ENCODE measurements at regions not wholly inside any gene's neighbourhood (a gene's known extent, or its start where the extent isn't known, plus 50 kb on each side); places are given as distances from the start of the nearest gene placed in this dataset.

DNA sequence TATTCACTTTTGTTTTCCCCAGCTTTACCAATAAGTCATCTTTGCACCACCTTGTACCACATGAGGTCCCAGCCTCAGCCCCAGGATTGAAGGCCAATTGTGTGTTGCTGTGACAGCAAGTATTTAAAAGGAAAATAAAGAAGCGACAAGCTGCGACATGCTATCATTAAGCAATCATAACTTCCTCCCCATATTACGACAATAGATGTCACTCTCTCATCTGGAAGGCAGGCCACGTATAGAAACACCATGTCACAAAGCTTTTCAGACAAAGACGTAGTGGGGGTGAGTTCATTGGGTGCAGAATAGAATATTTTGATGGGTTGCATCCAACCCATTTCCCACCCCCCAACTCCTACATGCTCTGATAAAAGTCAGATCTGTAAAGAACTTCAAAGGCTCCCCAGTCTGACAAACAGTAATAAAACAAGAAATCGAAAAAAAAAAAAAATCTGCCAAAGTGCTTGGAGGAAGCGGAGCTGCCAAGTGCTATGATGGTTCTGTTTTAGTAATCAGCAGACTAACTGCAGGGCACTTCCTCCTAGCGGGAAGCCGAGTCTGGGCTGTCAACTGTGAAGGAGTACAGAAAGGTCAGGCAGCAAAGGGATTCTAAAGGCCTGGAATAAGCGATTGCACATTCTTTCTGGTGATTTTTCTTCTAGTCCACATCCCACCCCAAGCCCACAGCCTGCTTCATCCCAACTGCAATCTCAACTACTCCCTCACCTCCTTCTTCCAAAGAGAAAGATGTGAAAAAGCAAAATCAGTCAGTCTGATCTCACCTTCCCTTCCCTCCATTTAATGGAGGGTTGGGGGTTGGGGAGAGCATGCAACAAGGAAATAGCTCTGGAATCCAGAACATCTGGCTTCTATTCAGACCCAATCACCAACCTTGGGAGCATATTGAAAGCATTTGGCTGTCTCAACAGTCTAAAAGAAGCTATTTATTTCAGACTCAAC, 131.4 kb upstream of the UBASH3B start:
- no peak for DNase-seq (ENCODE audit: low read depth in 1 of 2, low spot score in 1 of 2)

GRCh38 chr11:122521626-122522025, 133.9 kb upstream of the UBASH3B start:
- no peak for DNase-seq (ENCODE audit: low read depth in 1 of 2, low spot score in 1 of 2)

GRCh38 chr11:122517403-122518379, 137.8 kb upstream of the UBASH3B start:
- no peak for DNase-seq (ENCODE audit: low read depth in 1 of 2, low spot score in 1 of 2)

DNA sequence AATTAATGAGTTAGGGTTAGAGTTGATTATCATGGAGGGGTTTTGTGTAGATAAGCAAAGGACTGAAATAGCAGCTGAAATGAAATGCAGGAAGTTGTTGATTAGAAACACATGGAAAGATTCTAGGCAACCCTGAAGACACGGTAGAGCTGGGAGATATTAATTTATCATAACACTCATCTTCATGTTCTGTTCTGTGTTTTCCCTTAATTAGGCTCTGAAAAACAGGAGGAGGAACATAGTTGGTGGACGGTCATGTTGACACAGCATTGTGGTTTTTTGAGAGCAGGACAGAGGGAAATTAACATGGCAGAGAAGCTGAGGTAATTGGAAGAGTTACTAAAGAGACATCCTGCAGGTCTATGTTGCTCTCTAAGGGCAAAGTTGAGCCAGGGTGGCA, 138.8 kb upstream of the UBASH3B start:
- no peak for DNase-seq (ENCODE audit: low read depth in 1 of 2, low spot score in 1 of 2)

GRCh38 chr11:122513997-122514396, 141.5 kb upstream of the UBASH3B start:
- DNase-seq (ENCODE audit: low read depth in 1 of 2, low spot score in 1 of 2) = no peak

DNA sequence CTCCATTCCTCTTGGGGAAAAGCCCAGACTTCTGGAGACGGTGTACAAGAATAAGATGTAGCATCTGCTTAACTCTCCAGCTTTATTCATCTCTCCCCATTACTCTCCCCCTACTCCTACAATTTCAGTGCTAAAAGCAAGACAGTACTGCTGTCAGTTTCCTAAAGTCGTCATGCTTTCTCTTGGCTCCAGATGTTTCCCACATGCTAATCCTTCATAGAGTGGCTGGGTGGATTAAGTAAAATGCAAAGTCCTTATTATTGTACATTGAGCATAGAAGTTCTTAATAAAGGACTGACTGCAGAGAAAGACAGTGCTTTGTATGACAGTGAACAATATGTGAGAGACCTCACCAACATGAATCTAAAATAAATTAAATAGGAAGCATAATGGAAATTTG, 142.2 kb upstream of the UBASH3B start:
- DNase-seq (ENCODE audit: low read depth in 1 of 2, low spot score in 1 of 2) = no peak

- DNase-seq (ENCODE audit: low read depth in 1 of 2, low spot score in 1 of 2) = no peak
Measured at GRCh38 chr11:122512688-122513087, 142.8 kb upstream of the UBASH3B start.

DNA sequence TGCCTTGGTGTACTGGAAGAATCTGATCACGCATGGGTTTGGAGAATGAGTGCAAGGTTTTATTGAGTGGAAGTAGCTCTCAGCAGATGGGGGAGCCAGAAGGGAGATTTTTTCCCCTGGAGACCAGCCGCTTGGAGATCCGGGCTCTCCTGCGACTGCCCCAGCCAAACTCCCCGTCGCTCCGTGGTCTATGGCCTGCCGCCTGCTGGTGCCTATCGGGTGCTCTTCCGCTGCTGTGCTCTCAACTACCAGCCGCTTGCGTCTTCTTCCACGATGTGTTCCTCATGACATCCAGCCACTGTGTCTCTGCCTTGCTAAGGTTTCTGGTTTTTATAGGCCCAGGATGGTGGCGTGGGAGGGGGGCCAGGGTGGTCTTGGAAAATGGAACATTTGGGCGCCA, 145.6 kb upstream of the UBASH3B start:
- DNase-seq (ENCODE audit: low read depth in 1 of 2, low spot score in 1 of 2) = no peak

- DNase-seq (ENCODE audit: low read depth in 1 of 2, low spot score in 1 of 2) = no peak
Measured at GRCh38 chr11:122509091-122509490, 146.4 kb upstream of the UBASH3B start.

GRCh38 chr11:122505304-122506006, 150.1 kb upstream of the UBASH3B start:
- DNase-seq (ENCODE audit: low read depth in 1 of 2, low spot score in 1 of 2) = peak; percentile 6 to 40

DNA sequence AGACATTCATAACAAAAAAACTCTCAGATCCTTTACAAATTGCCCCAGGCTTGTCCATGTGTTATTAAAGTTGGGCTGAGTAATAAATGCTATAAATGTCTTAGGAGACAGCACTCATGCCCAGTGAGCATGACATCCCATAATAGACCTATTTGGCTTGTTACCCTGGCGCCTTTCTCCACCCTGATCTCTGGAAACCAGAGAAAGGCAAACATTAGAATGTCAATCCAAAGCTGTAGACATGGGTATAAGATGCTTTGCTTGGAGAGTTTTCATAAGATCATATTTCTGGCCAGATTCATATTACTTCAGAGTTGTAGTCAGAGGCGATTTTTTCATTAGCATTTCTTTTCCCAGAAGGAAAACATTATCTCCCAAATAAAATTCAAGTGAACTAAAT, 161.3 kb upstream of the UBASH3B start:
- DNase-seq (ENCODE audit: low read depth in 1 of 2, low spot score in 1 of 2) = no peak

- DNase-seq (ENCODE audit: low read depth in 1 of 2, low spot score in 1 of 2) = no peak
Measured at GRCh38 chr11:122491509-122491908, 164.0 kb upstream of the UBASH3B start.

DNA sequence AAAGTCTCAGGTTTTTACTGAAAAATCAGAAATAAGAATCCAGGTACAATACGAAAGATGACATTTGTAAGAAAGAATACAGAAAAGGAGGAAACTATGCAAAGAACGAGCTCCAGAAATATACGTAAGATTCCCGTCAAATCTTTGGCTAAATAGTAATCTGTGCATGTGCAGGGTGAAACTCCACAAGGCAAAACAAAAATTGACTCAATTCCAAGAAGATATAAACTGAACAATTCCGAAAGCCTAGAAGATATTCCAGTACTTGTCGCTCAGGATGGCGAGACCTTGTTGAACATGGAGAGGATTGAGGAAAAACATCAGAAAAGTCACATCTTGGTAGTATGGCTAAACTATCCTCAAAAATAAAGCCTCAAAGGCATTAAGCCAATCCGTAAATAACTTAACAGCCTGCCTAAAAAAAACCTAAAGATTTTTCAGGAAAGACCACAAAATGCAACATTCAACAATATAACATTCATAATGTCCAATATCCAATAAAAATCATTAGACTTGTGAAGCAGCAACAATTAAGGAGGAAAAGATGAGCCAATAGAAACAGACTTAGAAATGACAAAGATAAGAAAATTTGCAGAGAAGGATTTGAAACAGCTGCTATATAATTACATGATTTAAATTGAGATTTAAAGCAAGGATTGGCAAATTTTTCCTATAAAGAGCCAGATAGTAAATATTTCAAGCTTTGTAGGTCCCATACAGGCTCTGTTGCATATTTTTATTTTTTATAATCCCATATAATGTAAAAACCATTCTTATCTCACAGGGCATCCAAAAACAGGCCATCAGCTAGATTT, 166.4 kb upstream of the UBASH3B start:
- no peak for DNase-seq (ENCODE audit: low read depth in 1 of 2, low spot score in 1 of 2)

GRCh38 chr11:122487669-122488068, 167.9 kb upstream of the UBASH3B start:
- no peak for DNase-seq (ENCODE audit: low read depth in 1 of 2, low spot score in 1 of 2)

GRCh38 chr11:122486793-122487495, 168.6 kb upstream of the UBASH3B start:
- no peak for DNase-seq (ENCODE audit: low read depth in 1 of 2, low spot score in 1 of 2)

GRCh38 chr11:122478986-122479385, 176.5 kb upstream of the UBASH3B start:
- no peak for DNase-seq (ENCODE audit: low read depth in 1 of 2, low spot score in 1 of 2)

DNA sequence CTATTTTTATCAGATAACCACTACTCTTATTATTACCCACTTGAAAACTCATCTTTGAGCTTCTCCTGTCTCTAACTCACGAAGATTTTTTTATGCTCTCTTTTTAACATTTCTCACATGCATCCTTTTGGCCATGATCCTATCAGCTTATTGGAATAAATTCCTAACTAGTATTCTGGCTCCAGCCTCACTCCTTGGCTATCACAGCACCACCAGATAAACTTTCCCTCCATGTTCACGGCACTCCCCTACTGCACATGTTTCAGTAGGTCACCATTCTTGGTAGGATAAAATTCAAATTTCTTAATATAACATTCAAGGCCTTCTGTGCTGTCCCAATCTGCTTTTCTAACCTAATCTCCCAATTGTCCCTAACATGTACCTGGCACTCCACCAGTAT, 186.6 kb upstream of the UBASH3B start:
- no peak for DNase-seq (ENCODE audit: low read depth in 1 of 2, low spot score in 1 of 2)

GRCh38 chr11:122463530-122463929, 192.0 kb upstream of the UBASH3B start:
- DNase-seq (ENCODE audit: low read depth in 1 of 2, low spot score in 1 of 2) = no peak

DNA sequence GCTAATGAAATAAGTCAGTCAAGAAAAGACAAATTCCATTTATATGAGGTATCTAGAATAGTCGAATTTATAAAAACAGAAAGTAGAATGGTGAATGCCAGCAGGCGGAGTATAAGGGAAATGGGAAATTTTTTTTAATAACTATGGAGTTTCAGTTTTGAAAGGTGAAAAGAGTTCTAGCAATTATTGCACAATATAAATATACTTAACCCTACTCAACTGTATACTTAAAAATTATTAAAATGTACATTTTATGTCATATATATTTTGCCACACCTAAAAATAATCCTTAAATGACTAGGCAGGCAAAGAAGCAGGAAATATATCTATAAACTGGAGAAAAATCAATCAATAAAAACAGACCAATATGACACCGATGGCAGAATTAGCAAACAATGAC, 196.5 kb upstream of the UBASH3B start:
- DNase-seq (ENCODE audit: low read depth in 1 of 2, low spot score in 1 of 2) = no peak

- no peak for DNase-seq (ENCODE audit: low read depth in 1 of 2, low spot score in 1 of 2)
Measured at GRCh38 chr11:122453586-122453985, 201.9 kb upstream of the UBASH3B start.

All from activated CD4-positive, alpha-beta T cell treated with anti-CD3 and anti-CD28 coated beads, Interleukin-2, amount 50 U/mL, for 24 hours (primary cell).